A549 (cell line): ENCODE measurements at regions not wholly inside any gene's neighbourhood (a gene's known extent, or its start where the extent isn't known, plus 50 kb on each side); places are given as distances from the start of the nearest gene placed in this dataset.

ENCODE experiments used
- CTCF ChIP-seq: fragments of >200 bp; sonication (Bioruptor Twin); formaldehyde crosslinking; IDR thresholded peaks from 3 replicates; pipeline ENCODE4 v1.5.1; 2016
- HOXA7 ChIP-seq: fragments of 250-450 bp; sonication (Bioruptor Pico); IDR thresholded peaks from 2 replicates; pipeline ENCODE4 v1.5.0; 2020; ENCODE audit warnings: mild to moderate bottlenecking, moderate library complexity
- MYC ChIP-seq: IDR thresholded peaks from 2 replicates; pipeline ENCODE4 v1.6.1; 2012; ENCODE audit warnings: mild to moderate bottlenecking, inconsistent platforms, low read length, improper control_type of control experiment, borderline replicate concordance

- TF ChIP-seq MYC (no peak), HOXA7 (CRISPR knock-in tag) (no peak), CTCF (no peak)
Measured at GRCh38 chr10:71007516-71007915, 119.2 kb upstream of the PCBD1 start.
